Activated naive CD4-positive, alpha-beta T cell treated with anti-CD3 and anti-CD28 coated beads for 36 hours (primary cell): ENCODE measurements at regions not wholly inside any gene's neighbourhood (a gene's known extent, or its start where the extent isn't known, plus 50 kb on each side); places are given as distances from the start of the nearest gene placed in this dataset.

ENCODE experiments used
- CTCF ChIA-PET: fragments of 350-600 bp; sonication (Branson Sonifier 250); formaldehyde crosslinking; loops from one replicate; lab custom pipeline; 2021; ENCODE audit warnings: antibody characterized with exemption; lab: Charles Lee
- DNase-seq: peaks from one replicate; pipeline ENCODE4 v3.0.0-alpha.2; 2020
- H3K27ac Mint-ChIP-seq: one replicate; pipeline ENCODE4 v1.8.0; 2021; ENCODE audit warnings: mild to moderate bottlenecking, mixed read lengths
- H3K27me3 Mint-ChIP-seq: one replicate; pipeline ENCODE4 v1.8.0; 2021; ENCODE audit warnings: low read depth, mixed read lengths
- H3K36me3 Mint-ChIP-seq: one replicate; pipeline ENCODE4 v1.8.0; 2021; ENCODE audit warnings: low read depth, mixed read lengths
- H3K4me1 Mint-ChIP-seq: one replicate; pipeline ENCODE4 v1.8.0; 2021; ENCODE audit warnings: low read depth, mixed read lengths
- H3K4me3 Mint-ChIP-seq: one replicate; pipeline ENCODE4 v1.8.0; 2021; ENCODE audit warnings: mild to moderate bottlenecking, moderate library complexity, mixed read lengths
- H3K9me3 Mint-ChIP-seq: one replicate; pipeline ENCODE4 v1.8.0; 2021; ENCODE audit warnings: mixed read lengths
- intact Hi-C: fragments of 100-400 bp; cut with micrococcal nuclease; formaldehyde crosslinking; loops from one replicate; pipeline ENCODE4 v1.15.1; 2023

DNA sequence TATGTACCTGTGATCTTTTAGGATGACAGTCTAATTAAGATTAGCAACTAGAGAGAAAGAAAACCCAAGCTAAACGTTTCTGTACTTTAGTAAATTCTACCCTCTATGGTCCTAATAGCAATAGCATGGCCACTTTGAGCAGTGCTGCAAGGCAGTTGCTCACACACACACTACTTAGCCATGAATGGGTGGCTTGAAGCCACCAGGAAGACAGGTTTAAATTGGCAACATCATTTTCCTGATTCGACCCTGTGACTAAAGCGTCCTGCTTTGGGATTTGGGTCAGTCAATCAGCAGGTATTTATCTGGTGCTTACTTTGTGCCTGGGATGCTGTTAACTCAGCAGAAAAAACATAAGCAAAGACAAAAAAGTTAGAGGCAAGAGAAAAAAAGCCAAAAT is 150.6 kb downstream of the ARRDC3 start:
- CTCF ChIA-PET, result interaction anchor here (0.8 to 2.9 kb wide), 4 partner anchors 52 to 187 kb away, joined by 3 to 9 read pairs (median 4); no protein-coding TSS in a partner anchor
- Mint-ChIP-seq H3K4me3 (no peak overlapping the region), H3K27ac (no peak overlapping the region), H3K9me3 (peaks cover 16% of the 10 kb centered on the region), H3K27me3 (no peaks in the 10 kb centered on the region), H3K36me3 (peaks cover 6% of the 10 kb centered on the region), H3K4me1 (peaks cover 4% of the 10 kb centered on the region)
- no peak for DNase-seq
- intact Hi-C loops, result no loop called here

DNA sequence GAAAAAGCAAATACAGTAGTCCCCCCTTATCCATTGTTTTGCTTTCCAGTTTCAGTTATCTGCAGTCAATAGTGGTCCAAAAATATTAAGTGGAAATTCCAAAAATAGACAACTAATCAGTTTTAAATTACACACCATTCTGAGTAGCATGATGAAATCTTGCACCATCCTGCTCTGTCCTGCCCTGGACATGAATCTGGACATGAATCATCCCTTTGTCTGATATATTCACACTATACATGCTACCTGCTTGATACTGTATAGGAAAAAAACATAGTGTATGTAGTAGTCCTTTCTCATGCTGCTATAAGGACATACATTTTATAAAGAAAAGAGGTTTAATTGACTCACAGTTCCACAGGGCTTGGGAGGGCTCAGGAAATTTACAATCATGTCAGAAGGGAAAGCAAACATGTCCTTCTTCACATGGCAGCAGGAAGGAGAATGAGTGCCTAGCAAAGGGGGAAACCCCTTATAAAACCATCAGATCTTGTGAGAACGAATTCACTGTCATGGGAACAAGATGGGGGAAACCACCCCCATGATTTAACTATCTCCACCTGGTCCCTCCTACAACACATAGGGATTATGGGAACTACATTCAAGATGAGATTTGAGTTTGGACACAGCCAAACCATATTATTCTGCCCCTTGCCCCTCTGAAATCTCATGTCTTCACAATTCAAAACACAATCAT is 153.9 kb downstream of the ARRDC3 start:
- CTCF ChIA-PET, result interaction anchor here (0.7 to 3.8 kb wide), 2 partner anchors 155 to 156 kb away, joined by 3 to 118 read pairs; partner anchors contain the start of gene ARRDC3
- intact Hi-C loops, result no loop called here
- H3K36me3 Mint-ChIP-seq, result peaks cover 6% of the 10 kb centered on the region

DNA sequence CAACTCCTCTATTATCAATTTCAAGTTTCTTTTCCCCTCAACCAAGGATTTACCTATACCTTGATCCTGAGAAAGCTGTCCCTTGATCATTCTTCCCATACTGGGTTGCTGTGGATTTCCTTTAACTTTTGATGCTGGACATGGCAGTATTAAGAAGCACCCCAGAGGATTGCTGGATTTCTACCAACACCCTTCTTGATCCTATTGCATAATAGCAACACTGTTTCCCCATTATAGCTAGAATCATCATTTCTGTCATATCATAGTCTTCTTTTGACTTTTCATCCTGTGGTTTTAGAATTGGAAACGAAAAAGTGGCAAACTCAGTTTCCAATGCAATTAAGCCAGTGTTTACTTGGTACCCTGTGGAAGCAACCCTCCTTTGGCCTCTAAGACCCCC is 154.9 kb downstream of the ARRDC3 start:
- no peak for DNase-seq
- Mint-ChIP-seq H3K36me3 (peaks cover 6% of the 10 kb centered on the region), H3K9me3 (peaks cover 16% of the 10 kb centered on the region), H3K27ac (no peak overlapping the region), H3K4me3 (no peak overlapping the region), H3K4me1 (peaks cover 4% of the 10 kb centered on the region), H3K27me3 (no peaks in the 10 kb centered on the region)
- intact Hi-C loops, result no loop called here
- CTCF ChIA-PET, result interaction anchor here (0.9 to 3.8 kb wide), 5 partner anchors 9 to 191 kb away, joined by 3 to 118 read pairs (median 7); partner anchors contain the start of gene ARRDC3

More for the DNA sequence above, 153.9 kb downstream of the ARRDC3 start:
- Mint-ChIP-seq H3K4me3 (no peak overlapping the region), H3K9me3 (peaks cover 16% of the 10 kb centered on the region), H3K27me3 (no peaks in the 10 kb centered on the region), H3K27ac (no peak overlapping the region), H3K4me1 (peaks cover 4% of the 10 kb centered on the region)
- DNase-seq, result peak; percentile 22

GRCh38 chr5:91225848-91226686 is 157.1 kb downstream of the ARRDC3 start:
- H3K27ac Mint-ChIP-seq, result no peak overlapping the region
- H3K36me3 Mint-ChIP-seq, result peaks cover 6% of the 10 kb centered on the region
- CTCF ChIA-PET, result interaction anchor here (0.6 to 3.8 kb wide), 10 partner anchors 18 to 362 kb away, joined by 3 to 118 read pairs (median 4); partner anchors contain the start of gene ARRDC3
- peaks cover 4% of the 10 kb centered on the region for H3K4me1 Mint-ChIP-seq
- peak; percentile 80 for DNase-seq
- no peak overlapping the region for H3K4me3 Mint-ChIP-seq
- H3K27me3 Mint-ChIP-seq, result no peaks in the 10 kb centered on the region
- intact Hi-C loops, result loop anchor here (1.0 to 2.0 kb wide), 7 partner anchors 54 to 360 kb away; no protein-coding TSS in a partner anchor
- peaks cover 16% of the 10 kb centered on the region for H3K9me3 Mint-ChIP-seq

- Mint-ChIP-seq H3K36me3 (peaks cover 6% of the 10 kb centered on the region), H3K27ac (no peak overlapping the region), H3K4me1 (peaks cover 4% of the 10 kb centered on the region), H3K9me3 (peaks cover 14% of the 10 kb centered on the region), H3K27me3 (no peaks in the 10 kb centered on the region), H3K4me3 (no peak overlapping the region)
- CTCF ChIA-PET, result interaction anchor here (1.3 to 11.1 kb wide), 2 partner anchors 161 to 194 kb away, joined by 5 to 184 read pairs; partner anchors contain the start of gene ARRDC3
- no peak for DNase-seq
- intact Hi-C loops, result loop anchor here (1.0 kb wide), 1 partner anchor 359 kb away; no protein-coding TSS in a partner anchor
These were observed 158.1 kb downstream of the ARRDC3 start for GRCh38 chr5:91224969-91225368.

GRCh38 chr5:91224456-91224855 is 158.7 kb downstream of the ARRDC3 start:
- Mint-ChIP-seq H3K27me3 (no peaks in the 10 kb centered on the region), H3K9me3 (peaks cover 10% of the 10 kb centered on the region), H3K36me3 (peaks cover 5% of the 10 kb centered on the region), H3K4me1 (peaks cover 4% of the 10 kb centered on the region), H3K27ac (no peak overlapping the region), H3K4me3 (no peak overlapping the region)
- CTCF ChIA-PET, result interaction anchor here (0.6 to 11.1 kb wide), 3 partner anchors 13 to 195 kb away, joined by 3 to 184 read pairs (median 5); partner anchors contain the start of gene ARRDC3
- intact Hi-C loops, result no loop called here
- DNase-seq, result no peak

GRCh38 chr5:91223886-91224285 is 159.2 kb downstream of the ARRDC3 start:
- CTCF ChIA-PET, result interaction anchor here (0.6 to 11.1 kb wide), 4 partner anchors 13 to 196 kb away, joined by 3 to 184 read pairs (median 8); partner anchors contain the start of gene ARRDC3
- no peak overlapping the region for H3K4me3 Mint-ChIP-seq
- intact Hi-C loops, result no loop called here
- H3K4me1 Mint-ChIP-seq, result peaks cover 4% of the 10 kb centered on the region
- H3K27ac Mint-ChIP-seq, result no peak overlapping the region
- peaks cover under 1% of the 10 kb centered on the region for H3K36me3 Mint-ChIP-seq
- no peaks in the 10 kb centered on the region for H3K27me3 Mint-ChIP-seq
- no peak for DNase-seq
- H3K9me3 Mint-ChIP-seq, result peaks cover 4% of the 10 kb centered on the region

DNA sequence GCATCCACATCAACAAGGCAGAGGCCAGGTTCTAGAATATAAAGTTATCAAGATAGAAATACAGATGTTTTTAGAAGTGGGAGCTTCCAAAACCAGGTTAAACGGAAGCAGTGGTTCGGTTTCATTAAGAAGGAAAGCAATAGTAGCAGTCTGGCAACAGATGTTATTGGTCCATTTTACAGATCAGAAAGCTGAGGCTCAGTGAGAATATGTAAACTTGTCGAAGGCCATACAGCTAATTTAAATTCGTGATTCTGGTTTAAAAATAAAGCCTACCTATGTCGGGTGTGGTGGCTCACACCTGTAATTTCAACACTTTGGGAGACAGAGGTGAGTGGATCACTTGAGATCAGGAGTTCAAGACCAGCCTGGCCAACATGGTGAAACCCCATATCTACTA is 160.6 kb downstream of the ARRDC3 start:
- CTCF ChIA-PET, result interaction anchor here (0.7 to 11.1 kb wide), 7 partner anchors 38 to 357 kb away, joined by 3 to 184 read pairs (median 6); partner anchors contain the start of gene ARRDC3
- Mint-ChIP-seq H3K9me3 (no peaks in the 10 kb centered on the region), H3K27ac (no peak overlapping the region), H3K4me1 (no peaks in the 10 kb centered on the region), H3K4me3 (no peak overlapping the region), H3K27me3 (no peaks in the 10 kb centered on the region), H3K36me3 (no peaks in the 10 kb centered on the region)
- intact Hi-C loops, result no loop called here
- DNase-seq, result no peak

DNA sequence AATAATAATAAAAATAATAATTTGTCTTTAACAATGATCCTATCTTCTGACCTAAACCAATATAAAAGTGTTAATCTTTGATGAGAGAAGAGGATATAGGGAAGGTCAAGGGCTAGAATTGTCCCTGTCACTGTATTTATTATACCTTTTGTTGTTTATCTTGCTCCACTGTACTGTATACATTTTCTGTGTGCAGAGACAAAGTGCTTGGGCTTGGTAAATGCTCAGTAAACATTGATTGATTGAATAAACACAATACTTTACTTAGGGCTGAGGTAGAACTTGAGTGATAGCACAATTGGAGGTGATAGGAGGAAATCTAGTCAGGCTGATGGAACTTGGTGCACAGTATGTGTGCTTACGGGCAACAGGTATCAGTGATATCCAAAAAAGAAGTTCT is 161.2 kb downstream of the ARRDC3 start:
- Mint-ChIP-seq H3K27me3 (no peaks in the 10 kb centered on the region), H3K9me3 (no peaks in the 10 kb centered on the region), H3K4me1 (no peaks in the 10 kb centered on the region), H3K36me3 (no peaks in the 10 kb centered on the region), H3K27ac (no peak overlapping the region), H3K4me3 (no peak overlapping the region)
- no peak for DNase-seq
- intact Hi-C loops, result no loop called here
- CTCF ChIA-PET, result interaction anchor here (1.4 to 11.1 kb wide), 4 partner anchors 119 to 357 kb away, joined by 3 to 184 read pairs (median 10); partner anchors contain the start of gene ARRDC3

DNA sequence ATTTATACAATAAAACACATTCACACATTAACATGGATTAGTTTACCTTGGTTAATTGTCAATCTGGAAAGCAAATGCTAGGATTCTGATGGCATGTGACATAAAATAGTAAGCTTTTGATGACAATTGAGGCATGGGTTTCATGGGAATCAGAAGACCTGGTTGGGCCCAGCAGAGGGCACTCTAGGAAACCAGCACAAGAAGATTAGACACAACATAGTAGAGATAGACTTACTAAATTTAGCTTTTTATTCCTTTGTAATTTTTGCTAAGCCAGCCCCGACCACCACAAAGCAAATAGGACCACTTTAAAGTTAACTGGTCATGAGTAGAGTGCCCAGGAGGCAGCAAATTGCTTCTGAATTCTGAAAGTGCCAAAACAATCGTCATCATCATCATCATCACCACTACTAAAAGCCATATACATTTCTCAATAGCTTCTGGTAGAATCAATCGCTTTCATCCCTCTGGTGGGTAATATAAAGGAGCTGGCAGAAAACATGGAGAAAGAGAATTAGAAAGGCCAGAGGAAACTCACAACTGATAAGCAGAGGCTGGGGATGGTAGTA is 163.2 kb downstream of the ARRDC3 start:
- CTCF ChIA-PET, result interaction anchor here (0.7 to 11.1 kb wide), 20 partner anchors 9 to 354 kb away, joined by 3 to 184 read pairs (median 4); partner anchors contain the start of gene ARRDC3
- H3K27me3 Mint-ChIP-seq, result no peaks in the 10 kb centered on the region
- intact Hi-C loops, result loop anchor here (1.0 to 2.0 kb wide), 2 partner anchors 119 to 288 kb away; no protein-coding TSS in a partner anchor
- H3K4me1 Mint-ChIP-seq, result no peaks in the 10 kb centered on the region
- H3K27ac Mint-ChIP-seq, result no peak overlapping the region
- no peaks in the 10 kb centered on the region for H3K36me3 Mint-ChIP-seq
- H3K9me3 Mint-ChIP-seq, result no peaks in the 10 kb centered on the region
- no peak overlapping the region for H3K4me3 Mint-ChIP-seq
- peak; percentile 59 for DNase-seq

- H3K36me3 Mint-ChIP-seq, result no peaks in the 10 kb centered on the region
- intact Hi-C loops, result loop anchor here (1.0 to 2.0 kb wide), 2 partner anchors 118 to 287 kb away; no protein-coding TSS in a partner anchor
- no peak overlapping the region for H3K4me3 Mint-ChIP-seq
- no peaks in the 10 kb centered on the region for H3K27me3 Mint-ChIP-seq
- DNase-seq, result no peak
- no peak overlapping the region for H3K27ac Mint-ChIP-seq
- no peaks in the 10 kb centered on the region for H3K4me1 Mint-ChIP-seq
- CTCF ChIA-PET, result interaction anchor here (0.7 to 11.1 kb wide), 21 partner anchors 8 to 353 kb away, joined by 3 to 184 read pairs (median 4); partner anchors contain the start of gene ARRDC3
- H3K9me3 Mint-ChIP-seq, result no peaks in the 10 kb centered on the region
These were observed 163.9 kb downstream of the ARRDC3 start for GRCh38 chr5:91219091-91219802.
